Lower lobe of right lung (tissue), 2 donors: ENCODE measurements at regions not wholly inside any gene's neighbourhood (a gene's known extent, or its start where the extent isn't known, plus 50 kb on each side); places are given as distances from the start of the nearest gene placed in this dataset.

Experiments
- ATAC-seq, 2 donors: fragments of 200-7000 bp; cut with Tn5 transposase; one replicate each; pipeline ENCODE4 v1.9.1; 2020 to 2022; ENCODE audit warnings: mild to moderate bottlenecking in 2 of 2, moderate library complexity in 2 of 2
- DNase-seq: peaks from one replicate; pipeline ENCODE4 v3.0.0-alpha.2; 2020
- H3K27ac ChIP-seq: fragments of 200-600 bp; one replicate; pipeline ENCODE4 v1.8.0; 2022
- H3K27me3 ChIP-seq: fragments of 200-600 bp; one replicate; pipeline ENCODE4 v1.8.0; 2022; ENCODE audit warnings: low read depth
- H3K36me3 ChIP-seq: fragments of 200-600 bp; one replicate; pipeline ENCODE4 v1.8.0; 2022; ENCODE audit warnings: mild to moderate bottlenecking
- H3K4me1 ChIP-seq: fragments of 200-600 bp; one replicate; pipeline ENCODE4 v1.8.0; 2022
- H3K4me3 ChIP-seq: fragments of 200-600 bp; one replicate; pipeline ENCODE4 v1.8.0; 2022; ENCODE audit warnings: mild to moderate bottlenecking
- H3K9me3 ChIP-seq: fragments of 200-600 bp; one replicate; pipeline ENCODE4 v1.8.0; 2022
- CTCF ChIP-seq: fragments of 200-600 bp; IDR thresholded peaks from one replicate; pipeline ENCODE4 v1.8.0; 2022; ENCODE audit warnings: antibody characterized with exemption, mild to moderate bottlenecking
- intact Hi-C: fragments of 100-400 bp; cut with DNase I; formaldehyde crosslinking; loops from one replicate; pipeline ENCODE4 v1.11.0; 2022
- donor health status: DM: no; HTN: yes; CAD: no; lungs with severe emphysema.

- H3K36me3 ChIP-seq, result no peaks in the 10 kb centered on the region
- TF ChIP-seq CTCF, result no peak
- intact Hi-C loops, result no loop called here
- H3K27me3 ChIP-seq, result no peaks in the 10 kb centered on the region
- peaks cover 4% of the 10 kb centered on the region for H3K9me3 ChIP-seq
- ATAC-seq (no peak), DNase-seq (no peak)
- no peaks in the 10 kb centered on the region for H3K4me1 ChIP-seq
- H3K27ac ChIP-seq, result no peak overlapping the region
- H3K4me3 ChIP-seq, result no peak overlapping the region
Measured at GRCh38 chr4:44019721-44020120, 428.9 kb downstream of the KCTD8 start.

GRCh38 chr4:44025376-44026020 is 423.1 kb downstream of the KCTD8 start:
- no peak for ATAC-seq

GRCh38 chr4:44038811-44039210 is 409.8 kb downstream of the KCTD8 start:
- no peaks in the 10 kb centered on the region for H3K4me1 ChIP-seq
- H3K27me3 ChIP-seq, result no peaks in the 10 kb centered on the region
- TF ChIP-seq CTCF, result no peak

More at GRCh38 chr4:44025376-44026020, 423.1 kb downstream of the KCTD8 start:
- Histone ChIP-seq H3K9me3 (peaks cover under 1% of the 10 kb centered on the region), H3K36me3 (no peaks in the 10 kb centered on the region), H3K4me1 (no peaks in the 10 kb centered on the region), H3K27ac (no peak overlapping the region), H3K27me3 (no peaks in the 10 kb centered on the region), H3K4me3 (no peak overlapping the region)
- no peak for DNase-seq
- intact Hi-C loops, result no loop called here
- TF ChIP-seq CTCF, result no peak

GRCh38 chr4:44046491-44046890 is 402.1 kb downstream of the KCTD8 start:
- H3K4me3 ChIP-seq, result no peak overlapping the region
- ATAC-seq, result no peak
- intact Hi-C loops, result no loop called here
- TF ChIP-seq CTCF, result no peak
- H3K4me1 ChIP-seq, result no peaks in the 10 kb centered on the region
- H3K27me3 ChIP-seq, result no peaks in the 10 kb centered on the region
- no peaks in the 10 kb centered on the region for H3K36me3 ChIP-seq
- DNase-seq, result no peak
- H3K27ac ChIP-seq, result no peak overlapping the region
- no peaks in the 10 kb centered on the region for H3K9me3 ChIP-seq

More at GRCh38 chr4:44038811-44039210, 409.8 kb downstream of the KCTD8 start:
- H3K9me3 ChIP-seq, result no peaks in the 10 kb centered on the region
- ATAC-seq, result no peak
- no peak for DNase-seq
- no peak overlapping the region for H3K4me3 ChIP-seq
- H3K36me3 ChIP-seq, result no peaks in the 10 kb centered on the region
- H3K27ac ChIP-seq, result no peak overlapping the region
- intact Hi-C loops, result no loop called here

GRCh38 chr4:44056721-44057151 is 391.9 kb downstream of the KCTD8 start:
- Histone ChIP-seq H3K27ac (no peak overlapping the region), H3K4me1 (no peaks in the 10 kb centered on the region), H3K4me3 (no peak overlapping the region), H3K9me3 (no peaks in the 10 kb centered on the region), H3K27me3 (no peaks in the 10 kb centered on the region), H3K36me3 (no peaks in the 10 kb centered on the region)
- no peak for TF ChIP-seq CTCF
- ATAC-seq (no peak), DNase-seq (no peak)
- intact Hi-C loops, result no loop called here
